CD14-positive monocyte (primary cell): ENCODE measurements at regions not wholly inside any gene's neighbourhood (a gene's known extent, or its start where the extent isn't known, plus 50 kb on each side); places are given as distances from the start of the nearest gene placed in this dataset.

ENCODE experiments used
- DNase-seq, 3 donors: peaks; one replicate each; pipeline ENCODE4 v3.0.0-alpha.2; 2011 to 2022
- H2AFZ ChIP-seq: 2 replicates; pipeline ENCODE4 v1.6.0; 2012; ENCODE audit warnings: mild to moderate bottlenecking, low read depth, low read length, inconsistent platforms; ENCODE audit not compliant: insufficient read depth, poor library complexity, severe bottlenecking
- H3K27ac ChIP-seq, 2 donors: 1 replicate in 1 of 2; 2 replicates in 1 of 2; pipeline ENCODE4 v1.5.1; 2012 to 2013; ENCODE audit warnings: low read length in 2 of 2, control low read depth in 1 of 2, inconsistent platforms in 1 of 2, low read depth in 1 of 2, mild to moderate bottlenecking in 1 of 2
- H3K27me3 ChIP-seq, 2 donors: one replicate each; pipeline versions ENCODE4 v1.6.0 to v1.6.1; 2011 to 2013; ENCODE audit warnings: low read length in 2 of 2; ENCODE audit not compliant: control insufficient read depth in 2 of 2, insufficient read depth in 2 of 2
- H3K36me3 ChIP-seq, 2 donors: replicated peaks in 1 of 2; 1 replicate in 1 of 2; 2 replicates in 1 of 2; pipeline versions ENCODE4 v1.5.1 to v1.6.1; 2012 to 2013; ENCODE audit warnings: low read length in 2 of 2, control low read depth in 1 of 2, inconsistent platforms in 1 of 2, mild to moderate bottlenecking in 1 of 2; ENCODE audit not compliant: insufficient read depth in 2 of 2, control insufficient read depth in 1 of 2
- H3K4me1 ChIP-seq, 2 donors: 1 replicate in 1 of 2; 2 replicates in 1 of 2; pipeline versions ENCODE4 v1.5.1 to v1.6.1; 2012 to 2013; ENCODE audit warnings: low read length in 2 of 2, control low read depth in 1 of 2, inconsistent platforms in 1 of 2, mild to moderate bottlenecking in 1 of 2, moderate library complexity in 1 of 2; ENCODE audit not compliant: insufficient read depth in 2 of 2, control insufficient read depth in 1 of 2
- H3K4me2 ChIP-seq: replicated peaks from 2 replicates; pipeline ENCODE3; 2012; ENCODE audit warnings: low read length, moderate library complexity, mild to moderate bottlenecking; ENCODE audit not compliant: poor library complexity, severe bottlenecking; ENCODE audit errors: extremely low read depth
- H3K4me3 ChIP-seq, 3 experiments: fragments of 200-600 bp in 1 of 3; sonication (generic) in 1 of 3; replicated peaks in 1 of 3; 1 replicate in 2 of 3; 2 replicates in 1 of 3; pipeline ENCODE4 v1.5.1; 2011 to 2013; ENCODE audit warnings: low read length in 3 of 3, mild to moderate bottlenecking in 3 of 3, control low read depth in 2 of 3, low read depth in 2 of 3, inconsistent platforms in 1 of 3, moderate library complexity in 1 of 3
- H3K79me2 ChIP-seq: 2 replicates; pipeline ENCODE4 v1.6.0; 2012; ENCODE audit warnings: mild to moderate bottlenecking, control low read depth, inconsistent platforms, low read length, moderate library complexity; ENCODE audit not compliant: insufficient read depth
- H3K9ac ChIP-seq: 2 replicates; pipeline ENCODE4 v1.6.0; 2017; ENCODE audit warnings: low read length, mild to moderate bottlenecking; ENCODE audit not compliant: insufficient read depth, poor library complexity, severe bottlenecking
- H3K9me3 ChIP-seq, 2 donors: replicated peaks in 1 of 2; 1 replicate in 1 of 2; 2 replicates in 1 of 2; pipeline versions ENCODE4 v1.5.1 to v1.6.1; 2012 to 2013; ENCODE audit warnings: low read length in 2 of 2, control low read depth in 1 of 2; ENCODE audit not compliant: control insufficient read depth in 1 of 2, insufficient read depth in 1 of 2
- H4K20me1 ChIP-seq: 2 replicates; pipeline ENCODE4 v1.6.0; 2012; ENCODE audit warnings: mild to moderate bottlenecking, low read length, control low read depth, moderate library complexity; ENCODE audit not compliant: insufficient read depth
- H3K27ac Mint-ChIP-seq, 7 donors: one replicate each; pipeline ENCODE4 v1.8.0; 2020; ENCODE audit warnings: mild to moderate bottlenecking in 7 of 7, mixed read lengths in 7 of 7, moderate library complexity in 6 of 7, inconsistent platforms in 2 of 7
- H3K27me3 Mint-ChIP-seq, 3 donors: one replicate each; pipeline ENCODE4 v1.8.0; 2021 to 2022; ENCODE audit warnings: low read depth in 3 of 3, mild to moderate bottlenecking in 3 of 3, mixed read lengths in 3 of 3, moderate library complexity in 3 of 3, inconsistent platforms in 1 of 3
- H3K36me3 Mint-ChIP-seq, 2 donors: one replicate each; pipeline ENCODE4 v1.8.0; 2020; ENCODE audit warnings: mixed read lengths in 2 of 2, inconsistent platforms in 1 of 2, mild to moderate bottlenecking in 1 of 2
- H3K4me1 Mint-ChIP-seq: one replicate; pipeline ENCODE4 v1.8.0; 2020; ENCODE audit warnings: mild to moderate bottlenecking, mixed read lengths
- H3K4me3 Mint-ChIP-seq, 2 donors: one replicate each; pipeline ENCODE4 v1.8.0; 2020; ENCODE audit warnings: mild to moderate bottlenecking in 2 of 2, mixed read lengths in 2 of 2, moderate library complexity in 1 of 2
- H3K9me3 Mint-ChIP-seq, 7 donors: one replicate each; pipeline ENCODE4 v1.8.0; 2020 to 2022; ENCODE audit warnings: mixed read lengths in 7 of 7, mild to moderate bottlenecking in 6 of 7, moderate library complexity in 6 of 7, inconsistent platforms in 2 of 7
- WGBS: methylation state at CpG from one replicate; pipeline ENCODE4 v1.1.5; 2013; ENCODE audit warnings: missing lambda C conversion rate; ENCODE audit not compliant: insufficient coverage; 5-methylcytosine and 5-hydroxymethylcytosine counted together
- intact Hi-C, 2 donors: fragments of 100-400 bp; cut with micrococcal nuclease; formaldehyde crosslinking; loops; one replicate each; pipeline versions ENCODE4 v1.15.0 to v1.15.1; 2023
- TF ChIP-seq, protein P1 (sequence below): fragments of 200-600 bp; IDR thresholded peaks from one replicate; pipeline ENCODE4 v1.8.0; 2022; ENCODE audit warnings: antibody characterized with exemption, mild to moderate bottlenecking

DNA sequence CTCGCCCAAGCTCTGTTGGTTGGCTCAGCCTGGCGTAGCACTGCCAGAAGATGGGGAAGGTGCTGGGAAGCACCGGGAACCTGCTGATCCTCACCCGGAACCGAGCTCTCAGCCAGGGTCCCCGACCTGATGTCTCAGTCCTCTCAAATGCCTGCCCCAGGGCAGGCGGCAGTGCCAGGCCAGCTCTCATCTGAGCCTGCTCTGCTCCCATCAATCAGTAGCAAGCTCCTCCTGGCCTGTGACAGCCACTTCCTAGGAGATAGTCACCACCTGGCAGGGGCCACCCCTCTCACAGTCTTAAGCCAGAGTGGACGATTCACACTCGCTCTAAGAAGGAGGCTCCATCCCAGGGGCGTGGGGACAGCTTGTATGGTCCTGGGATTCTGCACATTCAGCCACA is 62.0 kb downstream of the ENGASE start:
- no peak for DNase-seq
- Mint-ChIP-seq H3K36me3 (no peaks in the 10 kb centered on the region), H3K4me3 (no peak overlapping the region), H3K27me3 (peaks cover 14 to 24% (median 16%) of the 10 kb centered on the region in 3 donors), H3K4me1 (no peaks in the 10 kb centered on the region), H3K9me3 (peaks cover 0 to 11% (median 4%) of the 10 kb centered on the region in 7 donors), H3K27ac (peak overlapping the region in 2 of 7 donors; percentile 18 to 62)
- Histone ChIP-seq H3K27ac (no peak overlapping the region), H3K79me2 (no peaks in the 10 kb centered on the region), H4K20me1 (no peaks in the 10 kb centered on the region), H3K4me3 (no peak overlapping the region), H3K36me3 (no peaks in the 10 kb centered on the region), H3K4me2 (no peak overlapping the region), H3K4me1 (no peaks in the 10 kb centered on the region), H3K9me3 (peaks cover 0 to 5% of the 10 kb centered on the region in 2 donors), H3K9ac (no peak overlapping the region), H2AFZ (no peak overlapping the region), H3K27me3 (no peaks in the 10 kb centered on the region)
- TF ChIP-seq, protein P1, sequence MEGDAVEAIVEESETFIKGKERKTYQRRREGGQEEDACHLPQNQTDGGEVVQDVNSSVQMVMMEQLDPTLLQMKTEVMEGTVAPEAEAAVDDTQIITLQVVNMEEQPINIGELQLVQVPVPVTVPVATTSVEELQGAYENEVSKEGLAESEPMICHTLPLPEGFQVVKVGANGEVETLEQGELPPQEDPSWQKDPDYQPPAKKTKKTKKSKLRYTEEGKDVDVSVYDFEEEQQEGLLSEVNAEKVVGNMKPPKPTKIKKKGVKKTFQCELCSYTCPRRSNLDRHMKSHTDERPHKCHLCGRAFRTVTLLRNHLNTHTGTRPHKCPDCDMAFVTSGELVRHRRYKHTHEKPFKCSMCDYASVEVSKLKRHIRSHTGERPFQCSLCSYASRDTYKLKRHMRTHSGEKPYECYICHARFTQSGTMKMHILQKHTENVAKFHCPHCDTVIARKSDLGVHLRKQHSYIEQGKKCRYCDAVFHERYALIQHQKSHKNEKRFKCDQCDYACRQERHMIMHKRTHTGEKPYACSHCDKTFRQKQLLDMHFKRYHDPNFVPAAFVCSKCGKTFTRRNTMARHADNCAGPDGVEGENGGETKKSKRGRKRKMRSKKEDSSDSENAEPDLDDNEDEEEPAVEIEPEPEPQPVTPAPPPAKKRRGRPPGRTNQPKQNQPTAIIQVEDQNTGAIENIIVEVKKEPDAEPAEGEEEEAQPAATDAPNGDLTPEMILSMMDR = no peak
- 88% methylated on average over 10 of the region's 10 CpGs for WGBS
- intact Hi-C loops = no loop called here
